ENCODE measurements at regions not wholly inside any gene's neighbourhood (a gene's known extent, or its start where the extent isn't known, plus 50 kb on each side); places are given as distances from the start of the nearest gene placed in this dataset.

DNA sequence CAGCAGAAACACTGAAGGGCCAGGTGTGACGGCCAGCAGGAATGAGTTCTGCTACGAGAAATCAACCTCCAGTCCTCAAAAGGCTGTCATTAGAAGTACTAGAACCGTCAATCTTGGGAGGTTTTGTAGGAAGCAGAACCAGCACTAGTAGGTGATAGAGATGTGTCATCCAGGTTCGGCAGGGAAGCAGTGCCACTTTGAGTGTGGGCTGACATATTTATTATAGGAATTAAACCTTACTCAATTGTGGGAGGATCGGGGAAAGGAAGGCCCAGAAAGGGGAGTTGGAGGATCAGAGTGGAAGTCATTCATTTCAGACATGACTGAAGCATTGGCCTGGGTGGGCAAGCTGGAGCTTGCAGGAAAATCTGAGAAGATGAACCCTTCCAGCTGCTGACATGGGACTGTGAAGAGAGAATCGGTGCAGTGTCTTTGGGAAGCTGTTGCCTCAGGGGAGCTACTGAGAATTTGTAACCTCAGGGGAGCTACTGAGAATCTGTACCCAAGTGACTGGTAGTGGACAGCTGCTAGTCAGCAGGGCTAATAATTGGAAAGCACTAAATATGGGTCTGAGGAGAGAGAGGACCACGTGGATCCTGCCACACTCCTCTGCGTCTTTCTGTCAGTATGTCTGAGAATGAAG lies 177.4 kb downstream of the SPRY1 start:
- no peak for DNase-seq (ENCODE audit: low read depth, low spot score)

DNA sequence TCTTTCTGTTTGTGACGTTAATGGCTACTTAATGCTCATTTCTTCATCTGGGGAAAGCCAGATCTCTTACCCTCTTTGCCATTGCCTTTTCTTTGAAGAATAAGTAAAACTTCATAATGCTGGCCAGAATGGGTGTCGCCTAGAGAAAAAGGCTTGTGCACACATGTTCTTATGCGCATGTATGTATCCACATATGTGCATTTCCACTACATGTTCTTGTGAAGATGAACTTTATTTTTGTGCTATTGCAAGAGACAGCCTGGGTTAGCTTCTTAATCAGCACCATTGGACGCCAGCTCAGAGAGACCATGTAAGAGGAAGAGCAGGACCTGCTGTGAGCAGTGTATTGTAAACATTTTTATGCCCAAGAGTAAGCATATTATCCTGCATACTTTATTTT lies 178.7 kb downstream of the SPRY1 start:
- DNase-seq (ENCODE audit: low read depth, low spot score) = no peak

DNA sequence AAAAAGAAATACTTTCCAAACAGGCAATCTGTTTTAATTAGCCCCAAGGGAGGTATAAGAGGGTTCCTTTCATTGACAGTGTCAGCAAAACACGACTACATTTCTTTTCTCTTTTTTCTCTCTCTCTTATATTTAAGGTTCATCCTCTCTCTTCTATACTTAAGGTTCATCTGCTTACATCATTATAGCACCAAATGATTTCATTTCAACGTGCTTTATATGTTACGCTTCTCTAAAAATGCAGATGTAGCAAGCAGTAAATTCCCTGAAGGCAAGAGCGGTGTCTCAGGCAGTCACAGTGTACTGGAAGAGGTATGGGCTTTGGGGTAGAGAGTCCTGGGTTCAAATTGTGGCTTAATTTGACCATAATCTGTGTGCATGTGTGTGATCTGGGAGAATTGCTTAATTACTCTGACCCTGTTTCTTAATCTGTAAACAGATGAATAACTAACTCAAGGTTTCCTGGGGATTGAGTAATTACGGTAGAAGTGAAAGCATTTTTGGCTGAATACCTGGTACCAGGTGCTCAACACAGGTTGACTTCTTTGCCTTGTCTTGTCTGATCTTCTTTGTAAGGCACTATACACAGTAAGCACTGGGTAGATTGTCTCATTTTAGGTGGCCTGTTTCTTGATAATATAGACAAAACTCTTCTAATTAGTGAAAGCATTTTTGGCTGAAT lies 180.8 kb downstream of the SPRY1 start:
- no peak for DNase-seq (ENCODE audit: low read depth, low spot score)

DNA sequence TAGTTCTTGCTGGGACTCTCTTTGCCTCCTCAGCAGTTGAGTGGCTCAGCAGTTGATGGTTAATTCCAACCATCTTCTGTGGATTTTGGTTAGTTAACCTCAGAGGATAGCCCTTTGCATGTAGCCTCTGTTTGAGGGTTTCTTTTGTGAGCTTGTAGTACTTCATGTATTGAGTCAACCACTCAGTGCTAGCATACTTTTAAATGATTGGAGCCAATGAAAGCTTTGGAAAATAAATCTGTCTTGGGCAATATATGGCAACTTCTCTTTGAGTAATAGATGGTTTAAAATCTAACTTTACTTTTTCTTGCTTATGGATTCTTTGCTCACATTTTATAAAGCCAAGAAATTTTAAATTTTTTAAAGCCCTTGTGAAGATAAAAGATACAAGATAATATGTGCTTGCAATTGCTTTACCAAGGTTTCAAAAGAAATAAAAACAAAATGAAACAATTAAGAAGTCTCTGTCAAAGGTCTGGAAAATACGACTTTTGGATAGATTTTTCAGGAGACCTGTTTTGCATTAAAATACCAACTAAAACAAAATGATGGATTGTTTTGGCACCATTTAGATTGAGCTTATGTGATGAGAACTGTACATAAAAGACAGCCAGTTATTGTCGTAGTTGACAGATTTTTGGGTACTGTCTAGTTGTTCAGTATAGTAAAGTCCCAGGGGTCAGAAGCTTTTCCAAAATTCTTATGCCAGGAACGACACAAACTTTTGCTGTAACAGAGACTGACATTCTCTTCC lies 181.9 kb downstream of the SPRY1 start:
- no peak for DNase-seq (ENCODE audit: low read depth, low spot score)

DNA sequence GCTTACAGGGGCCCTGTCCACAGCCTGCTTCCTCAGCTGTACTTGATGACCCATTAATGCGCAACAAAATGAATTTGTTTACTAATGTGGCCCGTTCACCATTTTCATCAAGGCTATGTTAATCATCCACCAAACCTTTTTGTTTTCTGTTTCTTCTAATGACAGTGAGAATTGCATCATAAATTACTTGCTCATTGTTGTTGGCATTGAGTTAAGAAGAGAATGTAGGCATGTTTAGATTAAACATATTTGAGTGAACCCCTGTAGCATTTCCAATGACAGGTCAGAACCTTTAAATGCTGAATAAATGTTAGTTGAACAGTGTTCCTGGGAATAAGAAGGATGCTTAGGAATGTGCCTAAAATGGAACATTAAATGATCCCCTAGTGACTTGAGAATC lies 183.4 kb downstream of the SPRY1 start:
- no peak for DNase-seq (ENCODE audit: low read depth, low spot score)

DNA sequence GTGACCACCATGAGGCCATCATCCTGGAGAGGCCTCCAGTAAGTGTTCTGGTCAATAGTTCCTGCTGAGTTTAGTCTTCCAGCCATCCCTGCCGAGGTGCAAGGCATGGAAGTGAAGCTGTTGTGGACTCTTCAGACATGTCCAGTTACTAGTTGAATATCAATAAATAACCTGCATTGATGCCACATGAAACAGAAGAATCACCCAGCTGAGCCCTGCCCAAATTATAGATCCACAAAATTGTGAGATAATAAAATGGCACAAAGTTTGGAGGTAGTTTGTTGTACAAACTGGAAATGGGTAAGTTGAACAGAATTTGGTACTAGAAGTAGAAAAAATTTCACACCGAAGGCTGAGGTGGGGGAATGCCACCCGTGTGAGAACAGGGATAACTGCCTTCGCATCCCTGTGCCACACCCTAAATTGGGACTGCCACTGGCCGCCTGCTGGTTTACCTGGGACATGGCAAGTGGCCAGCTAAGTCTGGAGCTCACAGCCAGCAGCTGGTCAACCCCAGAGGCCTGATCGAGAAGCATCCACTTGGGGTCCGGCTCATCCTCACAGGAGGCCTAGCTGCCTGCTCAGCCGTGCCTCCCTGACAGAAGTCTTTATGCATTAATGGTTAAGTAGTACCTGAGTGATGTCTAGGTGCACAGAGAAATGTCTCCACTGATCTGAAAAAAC lies 184.5 kb downstream of the SPRY1 start:
- DNase-seq (ENCODE audit: low read depth, low spot score) = no peak

DNA sequence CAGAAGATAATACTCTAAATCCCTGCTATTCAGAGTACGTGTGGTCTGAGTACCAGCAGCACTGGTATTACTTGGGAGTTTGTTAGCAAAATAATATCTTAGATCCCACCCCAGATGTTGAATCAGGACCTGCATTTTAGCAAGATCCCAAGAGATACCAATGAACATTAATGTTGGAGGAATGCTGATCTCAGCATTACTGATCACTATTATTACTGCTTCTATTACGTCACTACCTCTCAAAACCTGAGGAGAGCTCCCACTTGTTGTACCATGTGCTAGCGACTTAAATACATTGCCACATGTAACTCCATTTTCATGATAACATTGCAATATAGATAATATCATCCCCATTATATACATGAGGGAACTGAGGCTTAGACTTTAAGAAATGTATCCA lies 185.2 kb downstream of the SPRY1 start:
- DNase-seq (ENCODE audit: low read depth, low spot score) = no peak

DNA sequence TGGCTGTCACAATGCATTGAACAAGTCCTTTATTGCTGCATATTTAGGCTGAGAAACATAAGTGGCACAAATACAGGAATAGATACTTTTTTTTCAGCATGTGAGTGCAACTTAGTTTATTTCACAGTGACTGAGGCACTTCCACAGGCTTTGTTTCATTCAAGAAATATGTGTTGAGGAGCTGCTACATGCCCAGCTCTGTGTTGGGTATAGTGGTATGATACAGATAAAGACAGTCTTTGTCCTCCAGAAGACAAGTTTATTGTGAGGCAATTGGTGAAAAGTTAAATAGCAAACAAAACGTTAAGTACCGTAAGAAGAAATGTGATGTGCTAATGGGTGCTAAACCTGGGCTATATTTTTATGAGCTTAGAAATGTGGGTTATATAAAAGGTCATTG lies 186.4 kb downstream of the SPRY1 start:
- no peak for DNase-seq (ENCODE audit: low read depth, low spot score)

DNA sequence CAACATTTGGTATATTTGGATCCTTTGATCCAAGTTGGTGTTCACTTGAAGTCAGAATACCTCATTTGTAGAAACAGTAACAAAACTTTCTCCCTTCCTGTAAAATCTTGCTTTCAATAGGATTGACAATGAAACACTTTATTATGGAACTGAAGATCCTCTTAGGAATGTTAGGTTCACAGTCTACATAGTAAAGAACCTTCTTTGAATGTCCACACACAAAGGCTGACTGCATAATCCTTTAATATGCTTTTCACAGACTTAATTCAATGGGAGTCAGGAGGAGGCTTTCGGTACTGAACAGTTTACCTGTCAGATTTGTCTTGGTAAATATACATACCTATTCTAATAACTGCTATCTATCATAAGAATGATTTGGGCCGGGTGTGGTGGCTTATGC lies 188.5 kb downstream of the SPRY1 start:
- no peak for DNase-seq (ENCODE audit: low read depth, low spot score)

DNA sequence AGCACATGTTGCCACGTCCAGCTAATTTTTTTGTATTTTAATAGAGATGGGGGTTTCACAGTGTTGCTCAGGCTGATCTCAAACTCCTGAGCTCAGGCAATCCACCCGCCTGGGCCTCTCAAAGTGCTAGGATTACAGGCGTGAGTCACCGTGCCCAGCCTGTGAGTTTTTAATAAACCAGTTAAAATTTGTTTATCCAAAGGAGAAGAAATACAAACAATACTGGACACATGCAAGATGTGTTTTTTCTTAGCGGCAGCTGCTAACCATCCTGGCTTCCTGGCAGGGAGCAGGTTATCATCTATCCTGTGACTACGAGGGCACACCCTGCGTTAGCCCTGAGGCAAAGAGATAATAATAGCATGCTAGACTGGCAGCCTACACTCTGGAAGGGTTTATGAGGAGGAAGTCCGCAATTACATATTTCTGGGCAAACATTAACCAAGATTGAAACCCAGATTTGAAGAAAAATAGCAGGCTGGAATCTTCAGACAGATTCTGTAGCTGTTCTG lies 191.4 kb downstream of the SPRY1 start:
- no peak for DNase-seq (ENCODE audit: low read depth, low spot score)

DNA sequence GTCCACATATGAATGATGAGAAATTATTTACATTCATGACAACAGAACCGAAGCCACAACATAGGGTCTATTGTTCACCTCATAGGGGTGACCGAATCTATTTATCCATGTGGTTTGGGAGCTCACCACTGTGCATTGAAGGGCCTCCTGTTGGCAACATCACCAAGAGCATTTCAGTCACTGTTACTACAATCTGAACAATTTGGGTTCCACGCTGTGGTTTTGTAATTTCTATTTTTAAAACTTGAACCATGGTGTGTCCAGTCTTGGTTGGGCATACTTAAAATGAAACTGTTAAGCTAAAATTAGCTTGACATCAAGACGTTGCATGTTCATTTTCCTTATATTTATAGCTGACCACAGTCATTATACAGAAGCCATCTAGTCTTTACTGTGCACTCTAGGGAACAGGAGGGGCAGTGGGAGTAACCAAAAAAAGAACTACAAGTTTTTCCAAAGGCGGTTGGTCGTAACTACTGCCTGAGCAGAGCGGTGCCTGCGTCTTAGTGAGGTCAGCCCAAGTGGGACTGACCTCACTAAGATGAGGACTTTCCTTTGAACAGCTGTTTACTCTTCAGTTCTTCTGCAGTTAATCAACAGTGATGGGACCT lies 192.1 kb downstream of the SPRY1 start:
- DNase-seq (ENCODE audit: low read depth, low spot score) = no peak

DNA sequence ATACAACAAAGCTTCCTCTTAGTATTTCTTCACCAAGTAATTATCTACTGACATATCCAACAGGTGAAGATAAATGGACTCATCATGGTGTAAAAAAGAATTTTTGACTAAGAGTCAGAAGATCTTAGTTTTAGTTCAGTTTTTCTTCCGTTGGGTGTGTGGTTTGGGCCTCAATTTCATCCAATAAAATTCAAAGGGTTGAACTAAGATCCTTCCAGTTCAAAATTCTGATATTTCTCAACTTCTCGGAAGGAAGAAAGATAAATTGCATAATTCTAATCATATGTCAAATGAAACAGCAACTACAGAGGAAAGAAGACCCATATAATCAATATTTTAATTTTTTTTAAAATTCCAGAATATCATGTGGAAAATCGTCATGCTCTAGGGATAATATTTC lies 192.7 kb downstream of the SPRY1 start:
- DNase-seq (ENCODE audit: low read depth, low spot score) = no peak

DNA sequence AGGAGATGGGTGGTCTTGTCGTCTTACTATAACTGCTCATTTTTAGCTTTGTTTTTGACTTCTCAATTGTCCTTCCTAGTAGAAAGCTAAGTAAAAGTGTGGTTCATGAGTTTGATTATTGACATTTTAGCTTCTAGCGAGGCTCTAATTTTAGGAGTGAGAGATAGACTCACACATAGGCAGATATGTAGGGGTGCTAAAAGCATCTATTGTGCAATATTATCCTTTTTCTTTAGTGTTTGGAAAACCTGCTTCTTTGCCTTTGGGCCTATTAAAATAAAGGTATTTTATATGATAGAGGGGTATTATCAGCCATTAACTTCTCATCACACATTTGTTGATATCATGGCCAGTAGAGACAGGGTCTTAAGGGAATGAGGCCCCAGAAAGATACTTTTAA lies 195.3 kb downstream of the SPRY1 start:
- DNase-seq (ENCODE audit: low read depth, low spot score) = no peak

DNA sequence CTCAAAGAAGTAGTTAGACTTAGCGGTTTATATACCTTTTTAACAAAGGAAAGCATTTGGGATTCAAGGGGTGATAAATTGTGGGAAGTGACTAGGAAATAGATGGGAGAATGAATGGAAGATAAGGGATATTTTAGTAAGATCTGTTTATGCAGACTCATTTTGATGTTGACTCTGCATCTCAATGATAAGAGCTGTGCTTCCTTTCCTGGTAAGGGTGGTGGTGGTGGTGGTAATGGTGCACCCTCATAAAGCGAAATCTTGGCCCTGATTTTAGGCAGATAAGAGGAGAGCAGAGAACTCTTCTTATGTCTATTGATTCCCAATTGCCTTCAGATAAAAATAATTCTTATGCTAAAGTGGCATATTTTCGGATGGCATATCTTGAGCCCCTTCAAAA lies 197.1 kb downstream of the SPRY1 start:
- no peak for DNase-seq (ENCODE audit: low read depth, low spot score)

DNA sequence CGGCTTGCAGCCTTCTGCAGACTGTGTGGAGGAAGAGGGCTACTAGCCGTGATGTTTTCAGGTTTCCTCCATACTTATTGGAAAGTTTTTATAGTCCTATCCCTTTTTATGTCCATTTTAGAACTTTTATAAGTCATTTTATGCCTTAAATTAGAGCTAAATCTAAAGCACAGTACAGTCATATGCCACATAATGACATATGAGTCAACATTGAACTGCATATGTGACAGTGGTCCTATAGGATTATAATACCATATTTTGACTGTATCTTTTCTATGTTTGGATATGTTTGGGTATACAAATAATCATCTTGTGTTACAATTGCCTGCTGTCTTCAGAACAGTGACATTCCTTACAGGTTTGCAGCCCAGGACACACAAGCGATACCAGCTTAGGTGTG lies 200.2 kb downstream of the SPRY1 start:
- DNase-seq (ENCODE audit: low read depth, low spot score) = no peak

DNA sequence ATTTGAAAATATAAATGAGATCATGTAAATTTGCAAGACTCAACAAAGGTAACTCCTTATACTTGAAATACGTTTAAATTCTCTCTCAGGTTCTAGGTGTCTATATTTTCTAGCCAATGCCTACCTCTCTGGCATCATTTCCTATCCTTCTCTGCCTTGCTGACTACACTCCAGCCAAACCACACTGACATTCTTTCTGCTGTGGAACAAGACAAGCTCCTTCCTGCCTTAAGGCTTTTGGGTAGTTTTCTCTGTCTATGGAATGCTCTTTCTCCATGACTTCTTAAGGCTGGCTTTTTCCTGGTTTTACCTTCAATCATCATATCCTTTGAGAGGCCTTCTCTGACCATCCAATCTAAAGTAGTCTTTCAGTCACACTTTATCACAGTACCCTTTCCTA lies 201.0 kb downstream of the SPRY1 start:
- DNase-seq (ENCODE audit: low read depth, low spot score) = no peak

DNA sequence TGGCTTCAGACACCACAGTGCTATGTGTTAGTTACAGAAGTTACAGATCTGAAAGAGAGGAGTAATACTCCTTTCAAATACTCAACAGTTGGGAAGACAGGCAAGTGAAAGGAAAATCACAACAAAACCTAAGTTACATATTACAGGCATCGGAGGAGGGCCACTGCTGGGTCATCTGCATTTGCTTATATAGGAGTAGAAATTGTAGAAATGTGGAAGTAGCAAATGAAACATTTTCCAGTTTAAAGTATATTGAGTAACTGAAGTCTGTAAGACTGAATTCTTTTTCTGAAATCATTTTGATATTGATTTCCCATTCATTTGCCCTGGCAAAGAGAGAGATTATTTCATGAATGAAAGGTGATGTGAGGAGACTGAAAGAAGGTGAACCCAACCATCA lies 201.7 kb downstream of the SPRY1 start:
- DNase-seq (ENCODE audit: low read depth, low spot score) = no peak

DNA sequence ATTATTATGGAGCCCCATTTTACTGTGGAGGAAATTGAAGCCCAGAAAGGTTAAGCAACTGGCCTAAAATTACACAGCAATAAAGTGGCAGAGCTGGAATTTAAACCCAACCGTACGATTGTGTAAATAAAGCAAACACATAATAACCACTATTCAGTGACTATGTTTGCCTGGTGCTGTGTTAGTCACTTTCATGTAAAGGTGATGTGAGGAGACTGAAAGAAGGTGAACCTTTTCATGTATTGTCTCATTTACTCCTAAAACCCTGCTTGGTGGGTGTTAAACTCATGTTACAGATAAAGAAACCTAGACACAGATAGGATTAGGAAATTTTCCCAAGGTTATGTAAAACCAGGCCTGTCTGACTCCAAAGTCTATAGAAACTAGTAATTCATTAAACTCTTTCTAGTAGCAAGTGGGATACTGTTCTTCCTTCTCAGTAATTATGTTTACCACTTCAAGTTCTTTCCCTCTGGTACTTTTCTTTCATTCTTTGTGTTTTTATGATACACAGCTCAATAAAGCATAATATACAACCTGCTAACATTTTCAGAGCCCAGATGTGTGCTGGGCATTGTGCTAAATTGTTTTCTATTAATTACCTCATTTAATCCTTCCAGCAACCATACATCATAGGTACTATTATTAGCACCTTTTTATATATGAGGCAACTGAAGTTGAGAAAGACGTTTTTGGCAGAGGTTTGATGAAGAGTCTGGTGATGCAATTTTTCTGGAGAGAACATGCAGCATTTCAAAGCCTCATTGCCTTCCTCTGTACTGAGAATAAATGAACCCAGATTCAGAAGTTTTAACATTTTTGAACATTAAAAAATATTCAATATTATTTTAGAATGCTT lies 202.7 kb downstream of the SPRY1 start:
- DNase-seq (ENCODE audit: low read depth, low spot score) = no peak

DNA sequence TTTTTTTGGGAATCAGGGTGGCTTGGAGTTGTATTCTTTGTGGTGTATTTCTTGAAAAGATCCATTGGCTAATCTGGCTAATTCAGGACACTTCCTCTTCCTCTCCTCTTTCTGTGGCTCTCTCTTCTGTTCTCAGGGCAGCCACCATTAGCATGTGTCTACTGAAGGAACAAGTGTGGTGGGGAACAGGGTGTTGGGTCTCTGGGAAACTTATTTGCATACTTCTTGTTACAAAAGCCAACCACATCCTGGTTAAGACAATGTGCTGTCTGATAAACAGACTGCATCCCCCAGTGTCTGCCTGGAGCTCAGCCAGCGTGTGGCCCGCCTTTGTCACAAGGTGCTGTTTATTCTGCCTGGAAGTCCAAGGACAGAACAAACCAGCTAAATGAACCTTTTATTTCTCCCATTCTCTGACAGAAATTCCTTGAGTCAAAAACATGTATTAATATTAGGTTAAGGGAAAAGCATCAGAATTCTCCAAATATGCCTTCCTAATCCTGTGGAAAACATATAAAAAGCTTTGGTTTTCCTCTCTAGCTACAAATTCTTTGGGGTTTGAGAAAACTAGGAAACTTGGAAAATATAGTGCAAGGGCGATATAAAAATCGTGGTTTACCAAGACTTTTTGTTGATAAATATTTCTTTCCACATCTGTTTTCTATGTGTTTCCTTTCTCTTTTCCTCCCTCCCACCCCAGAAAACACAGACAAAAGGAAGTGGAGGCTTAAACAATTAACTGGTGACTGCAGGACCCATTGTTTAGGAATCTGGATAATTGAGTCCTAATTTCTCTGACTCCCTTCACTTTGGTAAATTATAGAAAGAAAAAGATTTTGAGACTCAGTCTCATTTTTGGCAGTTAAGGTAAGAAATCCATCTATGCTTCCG lies 203.6 kb downstream of the SPRY1 start:
- DNase-seq (ENCODE audit: low read depth, low spot score) = no peak

Measured in activated naive CD8-positive, alpha-beta T cell treated with anti-CD3 and anti-CD28 coated beads, Interleukin-2, amount 50 U/mL, for 16 hours (primary cell).